B cell (primary cell): ENCODE measurements at regions not wholly inside any gene's neighbourhood (a gene's known extent, or its start where the extent isn't known, plus 50 kb on each side); places are given as distances from the start of the nearest gene placed in this dataset.

ENCODE experiments used
- ATAC-seq: fragments of 200-7000 bp; cut with Tn5 transposase; one replicate; pipeline ENCODE4 v1.10.0; 2021; ENCODE audit warnings: low read depth, mild to moderate bottlenecking, moderate number of reproducible peaks, moderate library complexity
- CTCF ChIA-PET: fragments of 350-600 bp; sonication (Branson Sonifier 250); formaldehyde crosslinking; loops from one replicate; lab custom pipeline; 2021; ENCODE audit warnings: antibody characterized with exemption, inconsistent platforms; lab: Charles Lee
- POLR2A ChIA-PET: fragments of 350-600 bp; sonication (Branson Sonifier 250); formaldehyde crosslinking; loops from one replicate; lab custom pipeline; 2021; ENCODE audit warnings: antibody characterized with exemption; lab: Charles Lee
- DNase-seq: peaks from one replicate; pipeline ENCODE4 v3.0.0; 2013
- H2AFZ ChIP-seq: 2 replicates; pipeline ENCODE4 v1.6.1; 2012; ENCODE audit warnings: mild to moderate bottlenecking, low read depth, low read length; ENCODE audit not compliant: insufficient read depth, poor library complexity, severe bottlenecking
- H3K27ac ChIP-seq, 2 donors: 1 replicate in 1 of 2; 2 replicates in 1 of 2; pipeline ENCODE4 v1.5.1; 2012 to 2013; ENCODE audit warnings: low read length in 2 of 2, mild to moderate bottlenecking in 2 of 2, moderate library complexity in 1 of 2
- H3K27me3 ChIP-seq, 4 experiments: fragments of 200-600 bp in 1 of 4; sonication (generic) in 1 of 4; replicated peaks in 1 of 4; 1 replicate in 2 of 4; 2 replicates in 2 of 4; pipeline versions ENCODE4 v1.6.1 to v1.7.0; 2013 to 2016; ENCODE audit warnings: low read length in 3 of 4, mild to moderate bottlenecking in 2 of 4, mixed read lengths in 1 of 4, moderate library complexity in 1 of 4; ENCODE audit not compliant: insufficient read depth in 4 of 4, control insufficient read depth in 3 of 4; ENCODE audit errors: control extremely low read depth in 1 of 4
- H3K36me3 ChIP-seq, 2 experiments: replicated peaks in 1 of 2; 1 replicate in 1 of 2; 2 replicates in 1 of 2; pipeline versions ENCODE4 v1.6.1 to v1.7.1; 2013; ENCODE audit warnings: low read length in 1 of 2; ENCODE audit not compliant: insufficient read depth in 2 of 2, control insufficient read depth in 1 of 2; ENCODE audit errors: control extremely low read depth in 1 of 2, extremely low read depth in 1 of 2
- H3K4me1 ChIP-seq, 2 donors: fragments of 200-600 bp in 1 of 2; sonication (generic) in 1 of 2; 1 replicate in 1 of 2; 2 replicates in 1 of 2; pipeline versions ENCODE4 v1.5.1 to v1.6.1; 2013 to 2017; ENCODE audit warnings: low read length in 2 of 2; ENCODE audit not compliant: control insufficient read depth in 2 of 2, insufficient read depth in 2 of 2
- H3K4me2 ChIP-seq: replicated peaks from 2 replicates; pipeline ENCODE3; 2012; ENCODE audit warnings: mild to moderate bottlenecking, low read depth, low read length; ENCODE audit not compliant: poor library complexity, severe bottlenecking
- H3K4me3 ChIP-seq, 5 experiments: fragments of 200-600 bp in 1 of 5; sonication (generic) in 1 of 5; 1 replicate in 3 of 5; 2 replicates in 2 of 5; pipeline versions ENCODE4 v1.5.1 to v1.7.0; 2011 to 2016; ENCODE audit warnings: low read length in 4 of 5, mild to moderate bottlenecking in 4 of 5, low read depth in 2 of 5, control low read depth in 1 of 5, moderate library complexity in 1 of 5; ENCODE audit not compliant: insufficient read depth in 1 of 5; ENCODE audit errors: control extremely low read depth in 1 of 5, extremely low read depth in 1 of 5
- H3K79me2 ChIP-seq: fragments of 200-600 bp; sonication (generic); one replicate; pipeline ENCODE4 v1.6.0; 2016; ENCODE audit warnings: low read length; ENCODE audit not compliant: control insufficient read depth, insufficient read depth
- H3K9ac ChIP-seq: fragments of 200-600 bp; sonication (generic); 2 replicates; pipeline ENCODE4 v1.6.1; 2017; ENCODE audit warnings: mild to moderate bottlenecking, low read length, moderate library complexity
- H3K9me3 ChIP-seq, 3 donors: one replicate each; pipeline versions ENCODE4 v1.6.1 to v1.7.1; 2013; ENCODE audit warnings: low read length in 2 of 3; ENCODE audit not compliant: control insufficient read depth in 2 of 3, insufficient read depth in 1 of 3; ENCODE audit errors: control extremely low read depth in 1 of 3
- H4K20me1 ChIP-seq: 2 replicates; pipeline ENCODE4 v1.6.0; 2012; ENCODE audit warnings: mild to moderate bottlenecking, low read length; ENCODE audit not compliant: insufficient read depth, control insufficient read depth, poor library complexity, severe bottlenecking
- H3K27ac Mint-ChIP-seq: one replicate; pipeline ENCODE4 v1.8.0; 2021; ENCODE audit warnings: mixed read lengths
- H3K27me3 Mint-ChIP-seq: one replicate; pipeline ENCODE4 v1.8.0; 2021; ENCODE audit warnings: mixed read lengths
- H3K4me1 Mint-ChIP-seq: one replicate; pipeline ENCODE4 v1.8.0; 2021; ENCODE audit warnings: mixed read lengths
- H3K4me3 Mint-ChIP-seq: one replicate; pipeline ENCODE4 v1.8.0; 2021; ENCODE audit warnings: mixed read lengths
- H3K9me3 Mint-ChIP-seq: one replicate; pipeline ENCODE4 v1.8.0; 2022; ENCODE audit warnings: mixed read lengths; ENCODE audit not compliant: insufficient read depth
- EZH2 ChIP-seq: IDR thresholded peaks from 2 replicates; pipeline ENCODE4 v1.6.1; 2012; ENCODE audit warnings: borderline replicate concordance, low read depth, mild to moderate bottlenecking, moderate library complexity, low read length; ENCODE audit not compliant: insufficient read depth, poor library complexity, severe bottlenecking
- WGBS: methylation state at CpG from one replicate; pipeline ENCODE4 v1.1.5; 2013; ENCODE audit warnings: missing lambda C conversion rate; ENCODE audit not compliant: insufficient coverage; 5-methylcytosine and 5-hydroxymethylcytosine counted together
- intact Hi-C: fragments of 100-400 bp; cut with micrococcal nuclease; formaldehyde crosslinking; loops from one replicate; pipeline ENCODE4 v1.10.0; 2022
- TF ChIP-seq, protein P1 (sequence below): fragments of 200-600 bp; IDR thresholded peaks from one replicate; pipeline ENCODE4 v1.8.0; 2022; ENCODE audit warnings: antibody characterized with exemption, mild to moderate bottlenecking

DNA sequence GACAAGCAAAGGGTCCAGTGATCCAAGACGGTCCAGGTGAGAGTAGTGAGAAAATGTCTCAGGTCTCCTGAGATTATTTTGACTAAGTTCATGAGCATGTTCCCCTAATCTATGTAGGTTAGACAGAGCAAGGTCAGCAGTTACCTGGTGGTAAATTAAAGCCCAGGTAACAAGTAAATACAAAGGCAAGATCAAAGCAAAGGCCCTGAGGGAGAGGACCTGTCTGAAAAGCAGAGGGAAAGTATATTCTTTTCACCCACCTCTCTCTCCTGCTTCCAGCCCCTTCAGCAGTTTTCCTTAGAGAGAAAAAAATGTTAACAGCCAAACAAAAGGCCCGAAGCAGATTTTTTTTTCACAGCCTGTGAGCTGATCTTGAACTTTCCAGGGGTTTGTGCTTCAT lies 302.7 kb downstream of the MAP2K6 start:
- ATAC-seq = no peak
- no peak overlapping the region for H3K27ac ChIP-seq
- H3K27ac Mint-ChIP-seq = no peak overlapping the region
- intact Hi-C loops = no loop called here
- H3K36me3 ChIP-seq = no peaks in the 10 kb centered on the region
- H3K9ac ChIP-seq = no peak overlapping the region
- no peaks in the 10 kb centered on the region for H3K9me3 ChIP-seq
- H2AFZ ChIP-seq = no peak overlapping the region
- no peaks in the 10 kb centered on the region for H3K79me2 ChIP-seq
- no peaks in the 10 kb centered on the region for H3K27me3 ChIP-seq
- DNase-seq = no peak
- H3K9me3 Mint-ChIP-seq = no peaks in the 10 kb centered on the region
- ChIA-PET CTCF (no interaction called here), POLR2A (no interaction called here)
- no peak overlapping the region for H3K4me2 ChIP-seq
- no peaks in the 10 kb centered on the region for H3K27me3 Mint-ChIP-seq
- no peaks in the 10 kb centered on the region for H3K4me1 Mint-ChIP-seq
- WGBS = 89% methylated on average over 1 of the region's 2 CpGs
- no peak overlapping the region for H3K4me3 ChIP-seq
- H3K4me1 ChIP-seq = no peaks in the 10 kb centered on the region
- no peaks in the 10 kb centered on the region for H4K20me1 ChIP-seq
- no peak overlapping the region for H3K4me3 Mint-ChIP-seq
- TF ChIP-seq, protein P1, sequence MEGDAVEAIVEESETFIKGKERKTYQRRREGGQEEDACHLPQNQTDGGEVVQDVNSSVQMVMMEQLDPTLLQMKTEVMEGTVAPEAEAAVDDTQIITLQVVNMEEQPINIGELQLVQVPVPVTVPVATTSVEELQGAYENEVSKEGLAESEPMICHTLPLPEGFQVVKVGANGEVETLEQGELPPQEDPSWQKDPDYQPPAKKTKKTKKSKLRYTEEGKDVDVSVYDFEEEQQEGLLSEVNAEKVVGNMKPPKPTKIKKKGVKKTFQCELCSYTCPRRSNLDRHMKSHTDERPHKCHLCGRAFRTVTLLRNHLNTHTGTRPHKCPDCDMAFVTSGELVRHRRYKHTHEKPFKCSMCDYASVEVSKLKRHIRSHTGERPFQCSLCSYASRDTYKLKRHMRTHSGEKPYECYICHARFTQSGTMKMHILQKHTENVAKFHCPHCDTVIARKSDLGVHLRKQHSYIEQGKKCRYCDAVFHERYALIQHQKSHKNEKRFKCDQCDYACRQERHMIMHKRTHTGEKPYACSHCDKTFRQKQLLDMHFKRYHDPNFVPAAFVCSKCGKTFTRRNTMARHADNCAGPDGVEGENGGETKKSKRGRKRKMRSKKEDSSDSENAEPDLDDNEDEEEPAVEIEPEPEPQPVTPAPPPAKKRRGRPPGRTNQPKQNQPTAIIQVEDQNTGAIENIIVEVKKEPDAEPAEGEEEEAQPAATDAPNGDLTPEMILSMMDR = no peak
- no peak for TF ChIP-seq EZH2

DNA sequence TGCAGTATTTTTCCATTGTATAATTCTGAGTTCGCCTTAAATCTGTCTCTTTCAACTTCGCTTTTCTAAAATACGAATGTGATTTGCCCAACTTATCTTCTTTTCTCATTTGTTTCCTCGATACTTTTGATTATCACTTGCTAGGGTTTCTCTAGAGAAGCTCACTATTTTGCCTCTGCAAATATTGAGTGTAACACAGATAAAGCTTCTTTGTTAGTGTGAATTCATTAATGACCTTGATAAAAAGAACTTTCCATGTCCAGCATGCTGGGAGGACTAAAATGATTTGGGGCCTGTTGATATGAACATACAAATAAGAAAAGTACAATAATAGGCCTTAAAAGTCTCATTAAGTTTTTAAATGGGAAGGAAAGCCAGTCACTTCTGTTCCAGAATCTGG lies 303.3 kb downstream of the MAP2K6 start:
- no peak overlapping the region for H3K27ac Mint-ChIP-seq
- intact Hi-C loops = no loop called here
- CTCF ChIA-PET = no interaction called here

More for the DNA sequence above, 303.3 kb downstream of the MAP2K6 start:
- Histone ChIP-seq H2AFZ (no peak overlapping the region), H3K9ac (no peak overlapping the region), H3K4me2 (no peak overlapping the region), H3K27me3 (no peaks in the 10 kb centered on the region), H3K4me1 (no peaks in the 10 kb centered on the region), H3K79me2 (no peaks in the 10 kb centered on the region), H3K27ac (no peak overlapping the region), H3K4me3 (no peak overlapping the region), H3K36me3 (no peaks in the 10 kb centered on the region), H4K20me1 (no peaks in the 10 kb centered on the region), H3K9me3 (no peaks in the 10 kb centered on the region)
- no peaks in the 10 kb centered on the region for H3K4me1 Mint-ChIP-seq
- 67% methylated on average over 1 of the region's 4 CpGs for WGBS
- no peaks in the 10 kb centered on the region for H3K9me3 Mint-ChIP-seq
- no peak for ATAC-seq
- no peak overlapping the region for H3K4me3 Mint-ChIP-seq
- no peaks in the 10 kb centered on the region for H3K27me3 Mint-ChIP-seq
- POLR2A ChIA-PET = no interaction called here
- DNase-seq = no peak
- no peak for TF ChIP-seq EZH2
- TF ChIP-seq, protein P1 = no peak
